ENCODE measurements at regions not wholly inside any gene's neighbourhood (a gene's known extent, or its start where the extent isn't known, plus 50 kb on each side); places are given as distances from the start of the nearest gene placed in this dataset.

- TF ChIP-seq CTCF (conservative IDR thresholded peaks at IDR 0.05; ENCODE audit: low read length) (no peak), EZH2phosphoT487 (IDR thresholded peaks at IDR 0.05; ENCODE audit: borderline replicate concordance, low read depth, low read length) (no peak)
These were observed 94.2 kb downstream of the MFAP3L start for GRCh38 chr4:169931964-169932363.

All from OCI-LY7 (cell line).